Fibroblast of skin of left quadriceps (primary cell): ENCODE measurements at regions not wholly inside any gene's neighbourhood (a gene's known extent, or its start where the extent isn't known, plus 50 kb on each side); places are given as distances from the start of the nearest gene placed in this dataset.
A peak's percentile ranks its signal among the peaks of the same experiment; 100 is the strongest.
"Not testable (repeated sequence)": the region's sequence is repeated elsewhere in the genome, so short reads cannot be mapped to it uniquely, and the experiment has no call there.

Experiments
- DNase-seq, 2 experiments: peaks; one replicate each; pipeline ENCODE4 v3.0.0-alpha.2; 2013; ENCODE audit warnings: low read depth in 2 of 2

DNA sequence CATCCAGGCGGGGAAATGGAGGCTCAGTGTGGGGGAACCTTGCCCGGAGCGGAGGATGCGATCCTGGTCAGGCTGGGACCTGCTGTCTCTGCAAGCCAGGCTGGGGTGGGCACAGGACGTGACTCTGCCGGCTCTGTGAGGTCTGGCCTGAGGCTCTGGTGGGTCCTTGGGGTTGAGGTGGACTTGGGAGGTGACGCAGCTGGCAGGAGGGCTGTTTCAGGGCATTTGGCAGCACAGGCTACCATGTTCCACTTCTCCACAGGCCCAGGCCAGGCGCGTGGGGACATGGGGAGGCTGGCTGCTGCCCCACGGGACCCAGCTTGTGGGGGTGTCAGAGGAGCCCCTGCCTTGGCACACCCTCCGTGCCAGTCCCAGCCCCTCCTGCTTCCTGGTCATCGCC, 1199.7 kb downstream of the BRD1 start:
- no peak for DNase-seq

DNA sequence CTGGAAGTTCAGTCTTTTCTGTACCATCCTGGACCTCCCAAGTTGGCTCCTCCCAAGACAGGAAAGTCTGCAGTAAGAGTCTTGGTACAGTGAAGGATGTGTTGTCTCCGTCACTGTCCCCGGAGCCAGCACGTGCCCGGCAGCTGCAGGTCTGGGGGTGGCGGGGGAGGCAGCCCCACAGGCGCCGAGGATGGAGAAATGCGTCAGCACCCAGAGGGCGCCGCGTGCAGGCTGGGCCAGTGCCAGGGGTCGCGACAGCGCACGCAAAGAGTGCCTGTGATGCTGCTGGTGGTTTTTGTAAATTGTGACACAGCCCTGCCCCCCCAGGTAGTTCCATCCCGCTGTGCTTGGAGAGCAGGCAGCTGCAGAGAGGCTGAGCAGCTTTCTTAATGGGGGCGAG, 1200.5 kb downstream of the BRD1 start:
- peak; percentile 36 to 39 for DNase-seq

DNA sequence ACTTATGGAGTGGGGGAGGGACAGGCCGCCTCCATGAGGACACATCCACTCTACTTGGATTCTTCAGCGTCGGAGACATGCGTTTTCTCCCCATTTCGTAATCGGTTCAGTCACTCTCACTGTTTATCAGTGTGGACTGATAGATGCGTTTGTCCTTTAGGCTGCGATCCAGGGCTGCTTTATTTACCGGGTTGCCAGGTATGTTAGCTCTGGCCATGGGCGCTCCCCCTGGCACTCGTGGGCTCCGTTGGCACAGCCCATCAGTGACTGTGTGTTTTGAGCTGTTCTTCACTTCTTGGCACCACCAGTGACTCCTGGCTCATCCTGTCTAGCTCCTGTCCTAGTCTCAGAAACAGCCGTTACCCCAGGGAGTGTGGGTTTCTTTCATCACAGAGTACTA, 1203.3 kb downstream of the BRD1 start:
- no peak for DNase-seq

DNA sequence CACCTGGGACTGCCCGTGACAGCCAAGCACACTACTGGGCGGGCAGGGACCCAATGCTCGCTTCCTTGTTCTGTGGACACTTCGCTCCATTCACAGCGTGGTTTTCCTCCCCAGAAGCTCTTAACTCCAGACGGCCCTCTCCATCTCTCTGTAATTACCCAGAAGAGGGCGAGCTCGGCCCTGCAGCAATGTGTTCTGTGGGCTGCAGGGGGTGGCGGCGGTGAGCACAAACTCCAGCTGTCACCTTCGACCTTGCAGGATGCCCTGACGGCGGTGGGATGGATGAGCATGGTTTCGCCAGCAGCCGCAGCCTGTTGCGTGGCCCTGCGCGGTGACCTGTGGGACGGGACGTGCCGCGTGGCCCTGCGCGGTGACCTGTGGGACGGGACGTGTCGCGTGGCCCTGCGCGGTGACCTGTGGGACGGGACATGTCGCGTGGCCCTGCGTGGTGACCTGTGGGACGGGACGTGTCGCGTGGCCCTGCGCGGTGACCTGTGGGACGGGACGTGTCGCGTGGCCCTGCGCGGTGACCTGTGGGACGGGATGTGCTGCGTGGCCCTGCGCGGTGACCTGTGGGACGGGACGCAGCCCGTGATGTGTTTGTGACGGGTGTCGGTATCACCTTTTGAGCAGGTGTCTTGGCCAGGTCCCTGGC, 1204.7 kb downstream of the BRD1 start:
- DNase-seq: no peak

DNA sequence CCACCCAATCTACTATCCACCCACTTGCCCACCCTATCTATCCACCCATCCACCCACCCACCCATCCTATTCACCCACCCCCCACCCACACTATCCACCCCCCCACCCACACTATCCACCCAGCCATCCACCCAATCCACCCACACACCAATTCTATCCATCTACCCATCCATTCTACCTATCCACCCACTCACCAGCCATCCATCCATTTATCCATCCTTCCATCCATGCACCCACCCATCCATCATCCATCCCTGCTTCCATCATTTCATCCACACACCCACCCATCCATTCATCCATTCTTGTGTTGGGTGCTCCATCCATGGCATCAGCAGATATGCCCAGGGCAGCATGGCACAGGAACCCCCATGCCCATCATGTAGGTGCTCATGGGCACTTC, 1206.6 kb downstream of the BRD1 start:
- DNase-seq: no peak

DNA sequence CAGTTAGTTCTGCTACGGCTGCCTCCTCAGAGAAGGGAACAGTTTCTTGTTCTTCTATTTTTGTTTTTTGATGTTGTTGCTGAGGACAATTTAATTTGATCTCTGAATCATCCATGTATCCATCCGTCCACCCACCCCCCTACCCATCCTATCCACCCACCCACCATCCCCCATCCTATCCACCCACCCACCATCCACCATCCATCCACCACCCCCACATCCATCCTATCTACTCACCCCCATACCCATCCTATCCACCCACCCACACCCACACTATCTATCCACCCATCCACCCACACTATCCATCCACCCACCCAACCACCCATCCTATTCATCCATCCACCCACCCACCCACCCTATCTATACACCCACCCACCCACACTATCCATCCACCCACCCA, 1207.2 kb downstream of the BRD1 start:
- DNase-seq: not testable (repeated sequence)

DNA sequence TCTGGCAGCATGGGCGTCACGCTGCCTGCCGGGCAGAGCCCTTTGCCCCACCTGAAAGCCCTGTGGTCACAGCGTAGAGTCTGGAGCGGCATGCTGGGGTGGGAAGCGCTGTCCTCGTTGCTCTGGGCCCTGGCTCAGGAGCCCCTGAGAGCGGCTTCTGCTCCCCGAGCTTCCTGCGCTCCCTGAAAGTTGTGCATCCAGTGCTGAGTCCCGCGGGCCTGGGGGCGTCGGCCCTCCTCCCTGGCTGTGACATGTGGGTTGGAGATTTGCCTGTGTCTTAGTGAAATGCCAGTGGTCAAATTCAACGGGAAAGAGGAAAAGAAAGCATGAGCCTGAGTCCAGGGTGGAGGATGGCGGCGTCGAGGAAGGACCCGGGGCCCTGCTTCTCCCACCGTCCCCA, 1208.0 kb downstream of the BRD1 start:
- DNase-seq: no peak

DNA sequence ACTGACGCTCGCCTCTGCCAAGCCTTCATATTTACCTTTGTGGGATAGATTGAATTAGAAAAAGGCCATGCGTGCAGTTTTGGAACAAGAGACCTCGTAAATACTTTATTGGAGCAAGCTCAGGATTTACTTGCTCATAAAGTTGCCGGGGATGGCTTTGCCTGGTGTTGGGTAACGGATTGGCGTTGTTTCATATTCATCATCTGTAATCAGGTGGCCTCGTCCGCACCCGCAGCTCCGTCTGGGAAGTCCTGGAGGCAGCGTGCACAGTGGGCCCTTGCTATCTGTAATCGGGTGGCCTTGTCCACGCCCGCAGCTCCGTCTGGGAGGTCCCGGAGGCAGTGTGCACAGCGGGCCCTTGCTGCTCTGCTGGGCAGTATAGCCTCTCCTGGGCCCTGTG, 1209.3 kb downstream of the BRD1 start:
- DNase-seq: no peak

DNA sequence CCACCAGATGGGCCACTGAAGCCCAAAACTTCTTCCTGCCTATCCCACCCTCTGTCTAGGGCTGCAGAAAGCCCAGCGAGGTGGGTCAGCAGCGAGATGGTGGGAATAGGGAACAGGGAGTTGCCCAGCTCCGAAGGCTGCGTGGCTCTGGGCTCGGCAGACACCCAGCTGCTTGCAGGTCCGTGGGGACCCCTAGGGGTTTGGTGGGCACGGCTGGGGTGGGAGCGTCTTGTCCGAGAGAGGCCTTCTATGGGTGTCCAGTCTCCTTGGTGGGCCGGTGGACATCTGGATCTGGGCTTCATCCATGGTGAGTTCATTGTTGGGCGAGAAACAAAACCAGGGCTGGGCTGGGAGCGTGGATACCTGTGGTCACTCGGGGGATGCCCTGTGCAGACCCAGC, 1211.0 kb downstream of the BRD1 start:
- DNase-seq: no peak

DNA sequence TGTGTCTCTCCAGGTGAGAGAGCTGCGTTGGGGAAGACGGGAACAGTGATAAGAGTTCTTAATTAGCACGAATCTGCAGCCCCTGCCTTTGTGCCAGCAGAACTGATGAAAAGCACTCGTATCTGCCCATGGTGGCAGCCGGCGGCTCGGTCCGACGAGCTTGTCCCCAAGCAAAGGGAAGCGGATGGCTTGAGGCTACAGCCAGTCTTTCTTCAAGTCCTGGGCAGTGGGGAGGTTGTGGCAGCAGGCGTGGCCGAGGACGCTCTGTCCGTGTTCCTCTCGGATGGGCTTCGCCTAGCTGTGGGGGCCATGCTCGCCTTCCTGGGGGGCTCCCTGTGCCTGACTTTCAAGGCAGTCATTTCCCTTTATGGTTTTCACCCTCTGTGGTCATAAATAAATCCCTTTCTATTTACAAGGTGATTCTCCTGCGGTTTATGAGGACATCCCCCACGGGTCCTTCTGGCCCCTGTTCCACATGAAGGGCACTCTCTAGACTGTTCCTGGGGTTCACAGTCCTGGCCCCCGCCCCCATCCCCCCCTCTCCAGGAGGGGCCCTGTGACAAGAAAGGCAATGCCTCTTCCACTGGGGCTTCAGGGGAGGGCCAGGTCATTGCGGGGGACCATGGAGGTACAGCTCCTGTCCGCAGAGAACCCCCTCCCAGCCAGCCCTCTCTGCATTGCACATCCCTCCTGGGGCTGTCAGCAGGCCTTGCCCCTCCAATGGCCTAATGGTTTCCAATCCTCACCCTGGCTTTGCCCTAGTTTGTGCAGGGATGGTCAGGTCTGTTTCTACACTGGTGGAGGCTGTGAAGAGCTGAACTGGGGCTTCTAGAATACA, 1212.3 kb downstream of the BRD1 start:
- DNase-seq: no peak

DNA sequence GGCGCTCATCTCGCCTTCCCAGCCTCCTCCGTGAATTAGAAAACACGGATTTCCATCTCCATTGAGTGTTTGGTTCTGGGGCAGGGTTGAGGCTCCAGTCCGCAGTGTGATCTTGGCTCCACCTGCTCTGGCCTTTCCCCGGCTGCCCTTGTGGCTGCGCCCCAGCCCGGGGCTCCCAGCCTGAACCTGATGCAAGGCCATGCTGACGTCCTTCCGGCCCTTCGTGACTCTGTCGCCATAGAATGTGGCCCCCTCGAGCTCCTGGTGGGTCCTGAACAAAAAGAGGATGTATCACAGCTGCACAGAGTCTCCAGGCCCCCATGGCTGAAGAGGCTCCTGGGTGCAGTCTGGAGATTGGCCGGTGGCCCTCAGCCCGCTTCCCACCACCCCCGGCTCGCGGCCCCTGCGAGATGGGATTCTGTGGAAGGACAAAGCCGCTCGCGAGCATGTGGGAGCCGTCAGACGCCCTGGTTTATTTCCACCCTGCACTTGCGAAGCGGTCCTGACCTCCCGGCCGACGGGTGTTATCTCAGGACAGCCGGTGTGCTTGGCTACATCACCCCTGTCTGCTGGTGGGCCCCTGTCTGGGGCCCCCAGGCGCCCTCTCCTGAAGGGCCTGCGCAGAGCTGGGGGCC, 1214.0 kb downstream of the BRD1 start:
- no peak for DNase-seq

DNA sequence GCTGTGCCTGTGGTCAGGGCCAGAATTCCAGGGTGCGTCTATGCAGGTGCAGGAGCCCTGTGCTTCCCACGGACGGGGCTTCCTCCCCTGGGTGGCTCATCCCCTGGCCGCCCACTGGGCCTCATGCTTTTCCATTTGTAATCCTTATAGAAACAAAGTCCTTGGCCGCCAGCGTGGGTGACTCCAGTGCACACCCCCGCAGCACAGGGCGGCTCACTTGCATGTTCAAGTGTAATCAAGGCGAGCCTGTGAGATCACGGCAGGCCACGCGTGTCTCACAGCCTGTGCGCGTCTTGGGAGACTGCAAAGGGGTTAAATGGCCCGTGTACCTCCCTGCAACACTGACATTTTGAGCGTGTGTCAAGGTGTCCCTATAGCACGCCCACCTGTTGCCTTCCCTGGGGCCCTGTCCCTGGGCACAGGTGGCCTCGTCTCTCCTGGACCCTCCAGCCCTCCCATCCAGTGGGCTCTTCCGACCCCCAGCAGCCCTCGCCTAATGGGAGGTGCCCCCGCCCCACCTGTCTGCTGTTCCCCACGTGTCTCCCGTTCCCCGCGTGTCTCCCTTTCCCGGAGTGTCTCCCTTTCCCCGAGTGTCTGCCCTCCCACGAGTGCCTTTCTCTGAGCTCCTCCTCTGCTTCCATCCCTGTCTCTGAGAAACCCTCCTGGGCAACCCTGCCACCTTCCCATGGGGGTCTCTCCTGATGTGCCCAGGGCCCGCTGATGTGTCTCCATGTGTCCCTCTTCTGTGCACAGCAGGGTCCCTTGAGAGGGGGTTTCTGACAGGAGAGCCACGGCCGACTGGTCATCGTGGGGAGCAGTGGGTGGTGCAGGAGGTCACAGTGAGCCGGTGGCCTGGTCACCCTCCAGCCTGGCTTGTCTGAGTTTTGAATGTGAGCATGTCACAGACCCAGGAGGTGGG, 1215.3 kb downstream of the BRD1 start:
- DNase-seq: no peak

DNA sequence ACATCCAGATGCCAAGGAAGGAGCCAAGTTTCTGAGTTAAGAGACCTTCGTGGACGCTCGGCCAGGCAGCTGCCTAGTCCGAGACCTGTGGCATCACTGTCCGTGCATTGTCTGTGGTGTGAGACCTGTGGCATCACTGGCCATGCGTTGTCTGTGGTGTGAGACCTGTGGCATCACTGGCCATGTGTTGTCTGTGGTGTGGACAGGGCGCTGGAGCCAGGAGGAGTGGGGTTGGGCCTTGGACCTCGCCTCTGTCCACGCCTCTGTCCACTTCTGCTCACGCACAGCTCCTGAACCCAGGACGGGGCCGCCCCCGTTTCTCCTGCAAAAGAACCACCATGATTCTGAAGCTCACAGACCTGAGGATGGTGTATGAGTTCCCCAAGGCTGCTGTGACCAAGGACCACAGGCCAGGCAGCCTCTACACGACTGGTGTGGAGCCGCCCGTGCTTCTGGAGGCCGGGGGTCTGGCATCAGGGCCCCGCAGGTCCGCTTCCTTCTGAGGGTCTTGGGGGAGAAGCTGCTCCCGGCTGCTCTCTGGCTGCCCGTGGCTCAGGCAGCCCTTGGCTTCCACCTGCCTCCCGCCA, 1218.3 kb downstream of the BRD1 start:
- DNase-seq: no peak

DNA sequence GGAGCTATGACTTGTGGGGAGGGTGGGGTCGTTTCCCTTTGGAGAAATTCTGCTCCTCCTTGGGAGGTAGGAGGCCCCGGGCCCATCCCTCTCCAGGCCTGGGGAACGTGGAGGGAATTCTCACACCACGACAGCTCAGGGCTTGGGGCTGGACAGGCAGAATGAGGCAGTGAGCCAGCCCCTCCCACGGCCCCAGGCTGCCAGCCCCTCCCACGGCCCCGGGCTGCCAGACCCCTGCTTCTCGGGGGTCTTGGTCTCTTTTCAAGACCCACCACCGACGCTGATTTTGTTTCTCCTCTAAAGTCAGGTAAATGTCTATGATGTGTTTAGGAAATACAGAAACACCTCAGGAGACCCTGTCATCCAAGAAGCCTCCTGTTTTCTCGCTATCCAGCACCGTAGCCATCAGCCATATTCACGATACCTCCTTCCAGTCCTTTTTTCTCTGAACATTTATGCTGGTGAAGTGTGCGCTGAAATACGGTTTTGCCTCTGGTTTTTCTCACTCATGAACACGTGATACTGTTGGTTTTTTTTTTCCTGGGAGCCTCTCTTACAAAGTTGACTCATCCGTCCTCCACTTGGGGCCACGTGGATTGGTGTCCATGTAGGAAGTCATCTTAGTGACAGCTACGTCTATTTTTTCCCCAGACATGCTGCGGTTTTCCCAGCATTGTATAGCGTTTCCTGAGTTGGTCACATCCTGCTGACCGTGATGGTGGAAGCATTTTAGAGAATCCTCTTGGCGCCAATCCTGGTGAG, 1219.6 kb downstream of the BRD1 start:
- DNase-seq: peak; percentile 9 to 14

DNA sequence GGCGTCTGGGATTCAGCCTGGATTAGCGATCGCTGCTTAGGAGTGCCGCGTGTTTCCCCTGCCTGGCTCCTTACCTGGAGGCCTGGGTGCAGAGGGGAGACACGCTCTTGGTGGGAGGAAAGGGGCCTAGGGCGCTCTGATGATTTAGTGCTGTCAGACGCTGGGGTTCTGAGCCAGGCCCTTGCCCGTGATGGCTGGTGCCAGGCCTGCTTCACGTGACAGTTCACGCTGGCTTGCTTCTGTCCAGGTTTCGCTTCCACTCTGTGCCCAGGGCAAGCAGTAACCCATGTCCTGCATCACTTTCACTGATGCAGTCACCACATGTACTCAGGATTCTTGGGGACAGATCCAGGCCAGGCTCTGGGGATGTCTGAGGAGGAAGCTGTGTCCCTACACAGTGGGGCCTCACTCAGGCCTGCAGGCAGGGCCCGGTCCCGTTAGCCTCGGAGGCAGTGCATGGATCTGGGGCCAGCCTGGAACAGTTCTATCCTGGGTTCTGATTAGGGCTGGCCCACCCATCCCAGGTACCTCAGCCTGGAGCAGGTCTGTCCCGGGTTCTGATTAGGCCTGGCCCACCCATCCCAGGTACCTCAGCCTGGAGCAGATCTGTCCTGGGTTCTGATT, 1220.9 kb downstream of the BRD1 start:
- no peak for DNase-seq

DNA sequence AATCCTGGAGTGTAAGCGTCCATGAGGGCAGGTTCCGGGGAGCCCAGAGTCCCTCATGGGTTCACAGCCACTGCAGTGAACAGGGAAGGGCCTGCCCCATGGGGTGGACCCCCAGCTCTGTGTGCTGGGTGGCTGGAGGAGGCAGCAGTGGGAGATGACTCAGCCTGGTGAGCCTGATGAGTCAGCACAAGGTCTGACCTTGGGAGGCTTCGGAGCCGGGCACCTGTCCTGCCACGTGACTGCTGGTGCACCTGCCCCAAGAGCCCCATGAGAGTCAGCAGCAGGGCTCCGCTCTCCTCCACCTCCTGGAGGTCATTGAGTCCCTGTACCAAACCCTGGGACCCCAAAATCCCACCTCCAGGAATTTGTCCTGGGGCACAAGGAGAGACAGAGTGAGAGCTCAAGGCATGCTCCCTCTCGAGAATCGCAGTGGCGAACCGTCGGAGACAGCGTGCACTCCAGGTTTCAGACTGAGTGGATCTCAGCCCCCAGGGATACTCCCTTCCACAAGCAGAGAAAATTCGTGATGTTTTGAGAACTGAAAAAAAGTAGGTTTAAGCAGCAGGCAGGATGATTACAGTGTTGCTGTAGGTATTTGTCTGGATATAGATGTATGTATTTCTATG, 1221.7 kb downstream of the BRD1 start:
- DNase-seq: no peak

DNA sequence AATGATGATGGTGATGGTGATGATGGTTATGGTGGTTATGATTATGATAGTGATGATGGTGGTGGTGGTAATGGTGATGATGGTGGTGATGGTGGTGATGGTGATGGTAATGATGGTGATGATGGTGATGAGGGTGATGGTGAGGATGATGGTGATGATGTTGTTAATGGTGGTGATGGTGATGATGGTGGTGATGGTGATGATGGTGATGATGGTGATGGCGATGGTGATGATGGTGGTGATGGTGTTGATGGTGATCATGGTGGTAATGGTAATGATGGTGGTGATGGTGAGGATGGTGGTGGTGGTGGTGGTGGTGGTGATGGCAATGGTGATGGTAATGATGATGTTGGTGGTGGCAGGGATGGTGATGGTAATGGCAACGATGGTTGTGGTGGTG, 1222.5 kb downstream of the BRD1 start:
- DNase-seq: no peak

DNA sequence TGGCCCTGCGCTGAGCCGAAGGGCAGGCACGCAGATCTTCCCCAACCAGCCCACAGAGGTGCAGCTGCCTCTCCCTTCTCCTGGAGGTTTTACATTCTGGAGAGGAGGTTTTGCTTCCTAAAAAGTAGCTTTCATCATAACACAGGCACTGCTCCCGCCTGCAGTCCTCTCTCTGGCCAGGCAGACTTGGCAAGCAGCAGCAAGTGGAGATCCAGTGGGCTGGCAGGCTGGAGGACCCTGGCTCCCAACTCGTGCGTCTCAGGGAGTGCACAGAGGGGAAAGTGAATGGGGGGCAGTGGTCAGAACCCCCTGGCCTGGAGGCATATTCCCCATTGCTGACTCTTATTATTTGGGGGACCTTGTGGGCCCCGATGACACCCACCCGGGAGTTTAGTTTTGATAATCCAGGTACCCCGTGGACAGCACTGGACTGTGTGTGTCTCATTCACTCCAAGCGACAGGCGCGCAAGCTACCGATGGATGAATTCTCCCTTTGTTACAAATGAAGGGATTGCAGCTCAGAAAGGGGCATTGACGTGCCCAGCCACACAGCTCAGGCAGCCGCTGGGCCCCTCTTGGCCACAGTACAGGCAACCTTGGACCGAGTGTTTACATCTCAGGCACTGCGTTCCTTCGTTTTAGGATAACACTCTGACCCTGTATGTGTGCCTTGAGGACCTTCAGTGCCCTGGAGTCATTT, 1223.9 kb downstream of the BRD1 start:
- DNase-seq: no peak

DNA sequence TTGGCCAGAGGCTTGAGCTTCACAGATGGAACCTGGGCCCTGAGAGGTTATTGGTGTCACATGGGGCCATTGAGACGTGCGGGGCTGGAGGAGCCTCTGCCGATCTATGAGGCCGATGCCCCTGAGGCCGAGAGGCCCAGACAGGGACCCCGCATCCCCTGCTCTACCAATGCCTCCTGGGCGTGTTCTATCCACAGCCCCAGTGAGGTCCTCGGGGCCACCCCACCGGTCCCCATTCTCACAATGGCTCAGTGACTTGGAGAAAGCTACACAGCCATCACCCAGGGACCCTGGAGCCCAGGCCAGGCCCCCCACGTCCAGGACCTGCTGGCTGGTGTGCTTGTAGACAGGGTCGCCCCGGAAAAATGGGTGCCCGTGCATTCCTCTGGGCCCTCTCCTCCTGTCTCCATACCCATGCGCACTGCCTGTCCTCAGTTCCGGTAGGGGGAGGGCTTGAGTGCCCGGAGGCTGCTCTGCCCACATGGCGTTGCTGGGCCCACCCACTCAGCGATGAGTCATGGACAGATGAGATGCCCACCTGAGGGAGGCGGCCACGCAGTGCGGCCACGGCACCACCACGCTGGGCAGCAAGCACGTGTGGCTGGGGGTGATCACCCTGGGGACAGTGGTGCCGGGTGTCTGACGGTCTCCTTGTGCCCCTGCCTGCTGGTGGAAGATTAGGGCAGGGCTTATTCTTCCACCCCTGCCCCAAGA, 1224.7 kb downstream of the BRD1 start:
- no peak for DNase-seq
